Activated CD4-positive, alpha-beta T cell treated with anti-CD3 and anti-CD28 coated beads for 4 hours (primary cell): ENCODE measurements at regions not wholly inside any gene's neighbourhood (a gene's known extent, or its start where the extent isn't known, plus 50 kb on each side); places are given as distances from the start of the nearest gene placed in this dataset.

ENCODE experiments used
- DNase-seq, 2 donors: peaks; one replicate each; pipeline ENCODE4 v3.0.0-alpha.2; 2020

GRCh38 chr18:78675231-78675630 lies 304.4 kb upstream of the SALL3 start:
- no peak for DNase-seq

- DNase-seq: no peak
Measured at GRCh38 chr18:78676622-78677482, 302.8 kb upstream of the SALL3 start.

GRCh38 chr18:78677483-78678317 lies 301.9 kb upstream of the SALL3 start:
- no peak for DNase-seq

GRCh38 chr18:78678318-78678695 lies 301.3 kb upstream of the SALL3 start:
- DNase-seq: no peak

- DNase-seq: no peak
Measured at GRCh38 chr18:78679031-78679430, 300.6 kb upstream of the SALL3 start.

GRCh38 chr18:78679613-78680260 lies 299.9 kb upstream of the SALL3 start:
- no peak for DNase-seq

GRCh38 chr18:78681396-78681795 lies 298.2 kb upstream of the SALL3 start:
- no peak for DNase-seq

GRCh38 chr18:78681934-78682333 lies 297.7 kb upstream of the SALL3 start:
- no peak for DNase-seq

GRCh38 chr18:78682716-78683115 lies 296.9 kb upstream of the SALL3 start:
- no peak for DNase-seq

GRCh38 chr18:78683191-78684010 lies 296.2 kb upstream of the SALL3 start:
- no peak for DNase-seq

GRCh38 chr18:78685250-78685979 lies 294.2 kb upstream of the SALL3 start:
- no peak for DNase-seq

GRCh38 chr18:78685980-78686530 lies 293.6 kb upstream of the SALL3 start:
- DNase-seq: no peak

GRCh38 chr18:78686976-78687685 lies 292.5 kb upstream of the SALL3 start:
- no peak for DNase-seq

- no peak for DNase-seq
Measured at GRCh38 chr18:78687736-78688135, 291.9 kb upstream of the SALL3 start.

GRCh38 chr18:78688249-78688648 lies 291.4 kb upstream of the SALL3 start:
- no peak for DNase-seq

GRCh38 chr18:78688916-78689315 lies 290.7 kb upstream of the SALL3 start:
- no peak for DNase-seq

- no peak for DNase-seq
Measured at GRCh38 chr18:78689606-78690005, 290.0 kb upstream of the SALL3 start.

- no peak for DNase-seq
Measured at GRCh38 chr18:78692105-78692504, 287.5 kb upstream of the SALL3 start.

- no peak for DNase-seq
Measured at GRCh38 chr18:78693429-78693828, 286.2 kb upstream of the SALL3 start.

- no peak for DNase-seq
Measured at GRCh38 chr18:78696698-78697435, 282.8 kb upstream of the SALL3 start.
